Muscle of back (tissue), 3 donors: ENCODE measurements at regions not wholly inside any gene's neighbourhood (a gene's known extent, or its start where the extent isn't known, plus 50 kb on each side); places are given as distances from the start of the nearest gene placed in this dataset.
"Not testable (repeated sequence)": the region's sequence is repeated elsewhere in the genome, so short reads cannot be mapped to it uniquely, and the experiment has no call there.

ENCODE experiments used
- DNase-seq, 3 donors: peaks; one replicate each; pipeline versions ENCODE4 v3.0.0 to v3.0.0-alpha.2; 2013

DNA sequence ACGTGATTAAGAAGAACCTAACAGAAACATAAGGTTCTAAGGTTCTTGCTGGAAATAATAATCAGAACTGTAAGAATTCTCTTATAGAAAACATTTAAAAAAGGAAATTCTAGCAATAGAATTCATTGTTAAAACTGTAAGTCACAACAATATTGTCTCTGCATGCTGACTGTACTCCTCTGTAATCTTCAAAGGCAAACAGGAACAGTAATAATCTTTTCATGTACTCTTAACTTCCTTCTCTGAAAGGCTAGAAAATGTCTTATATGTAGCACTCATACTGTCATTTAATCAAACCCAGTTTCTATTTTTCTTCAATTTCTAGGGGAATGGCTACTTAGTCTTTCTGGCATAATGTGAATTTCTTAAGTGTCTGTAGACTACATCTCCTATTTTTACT, 103.5 kb upstream of the AGAP9 start:
- not testable (repeated sequence) for DNase-seq

- DNase-seq = not testable (repeated sequence)
Measured at GRCh38 chr10:47622719-47623118, 99.3 kb upstream of the AGAP9 start.

- DNase-seq = peak in 1 of 3 donors; percentile 0
Measured at GRCh38 chr10:47619300-47620012, 96.0 kb upstream of the AGAP9 start.

- not testable (repeated sequence) for DNase-seq
Measured at GRCh38 chr10:47609311-47609710, 85.9 kb upstream of the AGAP9 start.

- not testable (repeated sequence) for DNase-seq
Measured at GRCh38 chr10:47605791-47606773, 82.6 kb upstream of the AGAP9 start.

- not testable (repeated sequence) for DNase-seq
Measured at GRCh38 chr10:47600604-47601003, 77.2 kb upstream of the AGAP9 start.

- not testable (repeated sequence) for DNase-seq
Measured at GRCh38 chr10:47600127-47600526, 76.7 kb upstream of the AGAP9 start.

DNA sequence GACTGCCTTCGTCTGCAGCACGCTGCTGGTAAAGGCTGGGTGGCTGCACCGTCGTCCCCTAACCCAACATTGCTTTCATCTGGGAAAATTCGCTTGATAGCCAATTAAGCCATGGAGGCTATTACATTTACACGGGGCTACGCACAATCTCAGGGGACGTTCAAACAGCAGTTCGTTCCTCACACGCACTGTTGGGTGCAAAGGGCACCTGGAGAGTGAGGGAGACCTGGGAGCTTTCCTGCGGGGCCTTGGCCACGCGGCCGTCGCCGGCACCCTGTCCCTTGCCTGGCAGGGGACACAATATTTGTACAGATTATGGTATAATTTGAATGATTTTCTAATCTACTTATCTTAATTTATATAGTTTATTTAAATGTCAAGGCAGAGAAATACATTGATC, 76.2 kb upstream of the AGAP9 start:
- not testable (repeated sequence) for DNase-seq

DNA sequence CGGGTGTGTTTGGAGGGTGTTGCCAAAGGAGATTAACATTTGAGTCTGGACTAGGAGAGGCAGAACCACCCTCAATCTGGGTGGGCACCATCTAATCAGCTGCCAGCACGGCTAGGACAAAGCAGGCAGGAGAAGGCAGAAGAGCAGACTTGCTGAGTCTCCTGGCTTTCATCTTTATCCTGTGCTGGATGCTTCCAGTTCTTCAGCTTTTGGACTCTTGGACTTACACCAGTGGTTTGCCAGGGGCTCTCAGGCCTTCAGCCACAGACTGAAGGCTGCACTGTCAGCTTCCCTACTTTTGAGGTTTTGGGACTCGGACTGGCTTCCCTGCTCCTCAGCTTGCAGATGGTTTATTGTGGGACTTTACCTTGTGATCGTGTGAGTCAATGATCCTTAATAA, 70.4 kb upstream of the AGAP9 start:
- not testable (repeated sequence) for DNase-seq

DNA sequence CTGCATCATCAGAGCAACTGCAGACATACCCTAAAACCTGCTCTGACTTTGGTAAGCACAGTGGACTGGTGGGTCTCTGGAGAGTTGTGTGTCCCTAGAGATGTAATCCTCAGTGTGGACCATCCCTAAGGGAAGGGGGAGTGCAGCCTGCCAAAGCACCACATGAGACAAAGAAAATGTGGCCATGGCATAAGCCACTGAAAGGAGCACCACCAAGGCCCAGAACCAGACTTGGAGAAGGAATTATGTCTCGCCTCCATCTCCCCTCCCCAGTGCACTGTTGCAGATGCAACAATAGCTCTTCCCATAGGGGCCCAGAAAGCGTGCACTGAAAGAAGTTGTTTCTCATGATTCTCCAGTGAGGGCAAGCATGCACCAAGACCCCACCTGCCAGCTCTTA, 69.7 kb upstream of the AGAP9 start:
- not testable (repeated sequence) for DNase-seq

- DNase-seq = not testable (repeated sequence)
Measured at GRCh38 chr10:47590956-47591355, 67.5 kb upstream of the AGAP9 start.

DNA sequence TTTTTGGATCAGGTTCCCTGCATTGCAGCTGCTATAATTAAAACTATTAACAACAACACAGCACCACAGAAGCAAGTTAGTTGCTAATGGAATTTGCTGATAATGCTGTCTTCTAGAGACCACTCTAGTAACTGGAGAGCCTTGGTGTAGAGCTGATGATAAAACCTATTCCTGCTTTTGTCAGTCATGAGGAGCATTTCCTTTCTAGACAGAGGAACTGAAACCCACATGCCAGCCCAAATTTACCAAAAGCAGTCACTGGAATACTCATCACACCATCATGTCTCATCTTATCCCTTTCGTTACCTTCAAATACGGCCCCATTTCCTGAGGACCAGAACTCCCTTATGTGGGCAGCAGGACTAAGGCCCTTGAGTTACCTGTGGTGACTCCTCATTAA, 67.1 kb upstream of the AGAP9 start:
- DNase-seq = not testable (repeated sequence)

DNA sequence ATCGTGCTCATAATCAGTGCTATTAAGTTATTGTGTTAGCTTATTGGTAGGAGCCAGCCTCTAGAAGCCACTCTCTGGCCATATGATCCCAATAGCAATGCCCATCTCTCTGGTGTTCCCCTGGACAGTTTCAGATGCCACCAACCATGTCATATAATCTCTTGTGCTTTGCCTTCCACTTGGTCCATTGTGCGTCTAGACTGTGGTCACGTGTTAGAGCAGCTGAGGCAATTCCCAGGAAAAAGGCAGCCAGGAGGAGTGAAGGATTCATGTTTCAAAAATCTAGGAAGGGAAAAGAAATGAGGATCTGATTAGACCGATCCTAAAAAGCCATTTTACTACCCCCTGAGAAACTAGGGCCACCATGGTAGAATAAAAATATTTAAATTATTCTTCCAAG, 58.6 kb upstream of the AGAP9 start:
- DNase-seq = not testable (repeated sequence)

- DNase-seq = not testable (repeated sequence)
Measured at GRCh38 chr10:47580063-47580462, 56.6 kb upstream of the AGAP9 start.

GRCh38 chr10:47578547-47578946, 55.1 kb upstream of the AGAP9 start:
- DNase-seq = not testable (repeated sequence)
